NT2/D1 (cell line): ENCODE measurements at regions not wholly inside any gene's neighbourhood (a gene's known extent, or its start where the extent isn't known, plus 50 kb on each side); places are given as distances from the start of the nearest gene placed in this dataset.
"Not testable (repeated sequence)": the region's sequence is repeated elsewhere in the genome, so short reads cannot be mapped to it uniquely, and the experiment has no call there.

Source experiments
- SUZ12 ChIP-seq: IDR thresholded peaks from 2 replicates; pipeline ENCODE4 v1.6.1; 2011; ENCODE audit not compliant: insufficient read length, insufficient read depth; ENCODE audit errors: extremely low read depth
- YY1 ChIP-seq: IDR thresholded peaks from 2 replicates; pipeline ENCODE4 v1.6.1; 2011; ENCODE audit not compliant: insufficient read length, insufficient read depth
- ZNF274 ChIP-seq: IDR thresholded peaks from 2 replicates; pipeline ENCODE4 v1.6.1; 2011; ENCODE audit warnings: mild to moderate bottlenecking, low read depth, low read length

DNA sequence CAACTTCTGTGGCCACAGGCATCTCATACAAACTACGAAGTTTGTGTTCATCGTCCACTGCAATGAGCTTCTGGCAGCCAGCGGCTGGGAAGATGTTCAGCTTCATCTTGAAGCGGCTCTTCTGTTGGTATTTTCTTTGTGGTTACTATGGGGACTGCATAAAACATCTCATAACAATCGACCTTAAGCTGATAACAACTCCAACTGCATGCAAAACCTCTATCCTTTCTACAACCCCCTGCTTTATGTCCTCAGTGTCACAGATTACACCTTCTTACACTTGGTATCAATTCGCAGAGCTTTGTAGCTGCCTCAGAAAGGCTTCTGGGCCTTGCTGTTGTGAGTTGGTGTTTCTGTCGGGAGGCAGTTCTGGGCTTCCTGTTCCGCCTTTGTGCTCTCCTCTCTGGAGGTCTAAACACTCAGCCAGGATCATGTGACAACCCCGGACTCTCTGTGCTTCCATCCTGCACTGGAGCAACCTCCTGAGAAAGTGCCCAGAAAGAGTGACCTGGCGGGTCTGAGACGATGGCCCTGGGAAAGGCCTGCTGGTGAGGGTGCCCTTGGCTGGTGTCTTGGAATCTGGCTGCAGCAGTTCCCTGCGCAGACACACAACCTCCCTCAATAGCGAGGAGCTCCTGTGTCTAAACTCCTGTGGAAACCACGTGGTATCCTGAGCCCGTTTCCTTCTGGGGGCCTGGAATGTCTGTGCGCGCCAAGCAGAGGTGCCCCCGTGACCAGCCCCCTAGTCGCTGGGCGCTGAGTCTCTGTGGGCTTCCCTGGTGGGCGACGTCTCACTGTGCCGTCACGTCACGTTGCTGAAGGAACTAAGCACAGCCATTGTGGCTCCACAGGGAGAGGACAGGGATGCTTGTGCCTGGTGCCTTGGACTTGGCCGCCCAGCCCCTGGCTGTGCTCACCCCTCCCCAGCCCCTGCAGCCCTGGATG lies 339.6 kb downstream of the ADGRD1 start:
- not testable (repeated sequence) for TF ChIP-seq YY1, ZNF274, SUZ12
